Bronchial epithelial cell (primary cell): ENCODE measurements at regions not wholly inside any gene's neighbourhood (a gene's known extent, or its start where the extent isn't known, plus 50 kb on each side); places are given as distances from the start of the nearest gene placed in this dataset.
A peak's percentile ranks its signal among the peaks of the same experiment; 100 is the strongest.

ENCODE experiments used
- DNase-seq: peaks from one replicate; pipeline ENCODE4 v3.0.0-alpha.2; 2010; ENCODE audit warnings: low read depth
- FAIRE-seq: peaks from 2 replicates; lab custom pipeline; 2011; peaks lifted over from hg19 to GRCh38; lab: Jason Lieb, UNC
- H3K27me3 ChIP-seq: 2 replicates; pipeline ENCODE4 v1.5.1; 2011; ENCODE audit warnings: low read length; ENCODE audit not compliant: control insufficient read depth, insufficient read depth
- H3K36me3 ChIP-seq: 2 replicates; pipeline ENCODE4 v1.5.1; 2011; ENCODE audit warnings: low read length; ENCODE audit not compliant: control insufficient read depth, insufficient read depth
- H3K4me3 ChIP-seq: 2 replicates; pipeline ENCODE4 v1.5.1; 2011; ENCODE audit warnings: mild to moderate bottlenecking, low read depth, low read length, control low read depth
- CTCF ChIP-seq: IDR thresholded peaks from 2 replicates; pipeline ENCODE4 v1.5.1; 2011; ENCODE audit warnings: mild to moderate bottlenecking, moderate library complexity, low read length, control low read depth, inconsistent platforms; ENCODE audit not compliant: insufficient read depth, severe bottlenecking

GRCh38 chr11:106353031-106353430, 275.6 kb downstream of the AASDHPPT start:
- DNase-seq (no peak), FAIRE-seq (no peak)
- no peaks in the 10 kb centered on the region for H3K36me3 ChIP-seq
- H3K27me3 ChIP-seq: no peaks in the 10 kb centered on the region
- TF ChIP-seq CTCF: no peak
- H3K4me3 ChIP-seq: no peak overlapping the region

DNA sequence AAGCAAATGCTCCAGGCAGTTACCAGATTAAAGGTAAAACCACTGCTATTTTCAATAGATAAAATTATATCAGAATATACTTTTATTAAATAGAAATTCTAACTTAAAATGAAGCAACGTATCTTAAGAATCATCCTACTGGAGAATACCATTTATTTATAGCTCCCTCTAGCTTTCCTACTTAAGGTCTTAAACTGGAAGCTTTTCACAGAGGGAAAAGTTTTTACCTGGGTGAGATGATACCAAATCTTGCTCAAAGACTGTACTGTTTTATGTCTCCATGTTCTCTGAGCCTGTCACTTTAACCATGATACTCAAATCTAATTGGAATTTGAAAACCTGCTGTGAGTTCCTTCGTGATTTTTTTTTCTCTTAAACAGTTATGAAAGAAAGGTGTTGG, 291.8 kb downstream of the AASDHPPT start:
- no peak overlapping the region for H3K4me3 ChIP-seq
- DNase-seq (peak; percentile 8), FAIRE-seq (no peak)
- no peaks in the 10 kb centered on the region for H3K36me3 ChIP-seq
- TF ChIP-seq CTCF: no peak
- H3K27me3 ChIP-seq: no peaks in the 10 kb centered on the region

GRCh38 chr11:106378513-106379179, 301.2 kb downstream of the AASDHPPT start:
- Histone ChIP-seq H3K27me3 (no peaks in the 10 kb centered on the region), H3K36me3 (no peaks in the 10 kb centered on the region), H3K4me3 (no peak overlapping the region)
- DNase-seq (no peak), FAIRE-seq (no peak)
- TF ChIP-seq CTCF: no peak

DNA sequence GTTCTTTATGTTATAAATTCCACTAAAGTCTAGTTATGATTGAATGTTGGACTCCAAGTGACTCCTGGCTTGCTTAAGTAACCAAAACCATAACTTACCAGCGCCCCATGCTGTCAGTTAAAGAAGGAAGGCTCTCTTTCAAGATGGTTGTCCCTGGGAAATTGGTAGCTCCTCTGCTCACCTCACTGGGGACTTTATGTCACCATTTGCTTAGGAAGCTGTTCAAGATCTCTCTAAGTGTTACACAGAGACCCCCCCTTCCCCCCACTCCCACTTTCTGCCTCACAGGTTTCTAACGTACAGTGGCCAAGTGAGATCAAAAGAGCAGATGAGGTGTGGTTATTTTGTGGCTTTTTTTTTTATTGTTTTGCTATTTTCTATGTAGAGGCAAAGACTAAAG, 301.8 kb downstream of the AASDHPPT start:
- no peak for DNase-seq
- Histone ChIP-seq H3K4me3 (no peak overlapping the region), H3K36me3 (no peaks in the 10 kb centered on the region), H3K27me3 (no peaks in the 10 kb centered on the region)
- no peak for TF ChIP-seq CTCF
- FAIRE-seq: no peak

- no peak for TF ChIP-seq CTCF
- Histone ChIP-seq H3K27me3 (no peaks in the 10 kb centered on the region), H3K36me3 (no peaks in the 10 kb centered on the region), H3K4me3 (no peak overlapping the region)
- DNase-seq: no peak
- FAIRE-seq: no peak
Observed at GRCh38 chr11:106379712-106380111, 302.2 kb downstream of the AASDHPPT start.

DNA sequence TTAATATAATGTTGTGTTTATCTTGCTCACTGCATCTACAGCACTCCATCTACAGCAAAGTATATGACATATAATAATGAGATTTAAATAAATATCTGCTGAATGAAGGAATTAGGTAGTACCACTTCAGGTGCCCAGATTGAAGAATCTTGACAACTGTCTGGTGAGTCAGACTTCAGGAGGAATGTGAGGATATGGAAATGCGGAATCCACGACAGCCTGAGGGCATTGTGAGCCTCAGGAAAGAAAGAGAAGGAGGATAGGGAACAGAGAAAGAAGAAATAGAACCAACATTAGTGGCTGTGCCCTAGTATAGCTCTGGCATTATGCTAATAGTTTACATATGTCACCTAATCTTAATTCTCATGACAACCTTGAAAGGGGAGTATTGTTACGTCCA, 304.4 kb downstream of the AASDHPPT start:
- DNase-seq (peak; percentile 15), FAIRE-seq (no peak)
- Histone ChIP-seq H3K36me3 (no peaks in the 10 kb centered on the region), H3K27me3 (no peaks in the 10 kb centered on the region), H3K4me3 (no peak overlapping the region)
- TF ChIP-seq CTCF: no peak
